ENCODE measurements at regions not wholly inside any gene's neighbourhood (a gene's known extent, or its start where the extent isn't known, plus 50 kb on each side); places are given as distances from the start of the nearest gene placed in this dataset.
"Not testable (repeated sequence)": the region's sequence is repeated elsewhere in the genome, so short reads cannot be mapped to it uniquely, and the experiment has no call there.

DNA sequence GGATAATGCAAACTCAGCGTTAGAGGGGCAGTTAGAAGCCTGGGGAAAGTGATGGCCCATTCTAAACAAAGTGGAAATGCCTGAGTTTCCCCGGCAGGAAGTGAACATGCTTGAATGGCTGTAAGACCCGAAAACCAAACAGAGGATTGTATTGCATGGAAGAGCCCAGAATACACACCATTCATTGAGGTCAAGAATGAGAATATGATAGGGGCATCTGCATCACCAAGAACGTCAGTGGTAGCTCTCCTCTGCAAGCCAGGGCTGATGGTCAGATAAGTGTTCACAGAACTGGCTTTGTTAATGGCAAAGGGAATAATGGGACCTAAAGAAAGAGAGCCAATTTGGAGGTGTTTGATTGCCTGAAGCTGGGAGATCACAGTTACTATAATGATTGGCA is 663.4 kb downstream of the KHDRBS2 start:
- Histone ChIP-seq H2BK12ac (ENCODE audit: low read length in 2 of 2) (no peak overlapping the region), H3K27ac (ENCODE audit: low read length, poor library complexity, severe bottlenecking) (no peak overlapping the region)

DNA sequence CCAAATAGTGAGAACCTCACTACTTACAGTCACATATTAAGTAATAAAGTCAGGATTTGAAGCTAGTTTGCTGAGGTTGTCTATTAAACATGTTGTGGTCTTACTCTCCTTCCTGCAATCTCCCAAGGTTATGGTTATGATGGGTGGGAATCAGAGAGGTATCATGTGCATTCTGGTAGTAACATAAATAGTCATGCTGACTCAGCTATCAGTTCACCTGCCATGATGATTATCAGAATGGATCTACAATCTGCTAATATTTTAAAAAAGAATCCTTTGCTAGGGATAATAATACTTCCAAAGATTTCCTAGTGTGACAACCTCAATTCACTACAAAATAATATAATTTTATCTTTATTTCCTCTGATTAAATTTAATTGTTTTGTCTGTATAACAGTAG is 671.9 kb downstream of the KHDRBS2 start:
- Histone ChIP-seq H2BK12ac (ENCODE audit: low read length in 2 of 2) (no peak overlapping the region), H3K14ac (ENCODE audit: low read length in 2 of 2) (no peak overlapping the region), H3K4me1 (ENCODE audit: control insufficient read depth, insufficient read depth, low read depth, low read length) (no peaks in the 10 kb centered on the region), H3K4me2 (ENCODE audit: low read length, poor library complexity, severe bottlenecking) (no peak overlapping the region), H3K18ac (ENCODE audit: low read depth in 1 of 2, low read length in 2 of 2) (no peak overlapping the region), H2AK5ac (ENCODE audit: low read length, severe bottlenecking) (no peak overlapping the region), H4K91ac (ENCODE audit: low read length) (no peak overlapping the region), H3K9ac (ENCODE audit: low read length) (no peak overlapping the region), H2BK120ac (ENCODE audit: low read depth, low read length) (no peak overlapping the region), H4K8ac (ENCODE audit: low read length) (no peak overlapping the region), H3K36me3 (ENCODE audit: control insufficient read depth in 1 of 2, insufficient read depth in 2 of 2, low read depth in 1 of 2, low read length in 2 of 2) (no peaks in the 10 kb centered on the region), H3K23ac (ENCODE audit: low read length in 2 of 2) (no peak overlapping the region), H3K79me1 (replicated peaks; ENCODE audit: low read length, poor library complexity, severe bottlenecking) (no peaks in the 10 kb centered on the region), H2BK5ac (ENCODE audit: low read depth, low read length, poor library complexity, severe bottlenecking) (no peak overlapping the region), H3K9me3 (ENCODE audit: control insufficient read depth, low read length) (peaks cover 6% of the 10 kb centered on the region), H3K4ac (ENCODE audit: low read depth in 1 of 2, low read length in 2 of 2) (no peak overlapping the region), H2AFZ (ENCODE audit: low read depth, low read length) (no peak overlapping the region), H3K27ac (ENCODE audit: low read length, poor library complexity, severe bottlenecking) (no peak overlapping the region), H3K4me3 (ENCODE audit: insufficient read depth in 1 of 2, low read depth in 1 of 2, low read length in 2 of 2) (no peak overlapping the region), H3K27me3 (ENCODE audit: control insufficient read depth in 1 of 2, insufficient read depth in 1 of 2, low read length in 2 of 2) (no peaks in the 10 kb centered on the region), H2BK15ac (ENCODE audit: low read depth, poor library complexity, severe bottlenecking) (no peak overlapping the region)
- no peak for DNase-seq

More for the DNA sequence above, 663.4 kb downstream of the KHDRBS2 start:
- no peak for DNase-seq
- no peak overlapping the region for H3K14ac ChIP-seq (ENCODE audit: low read length in 2 of 2)
- H3K4me2 ChIP-seq (ENCODE audit: low read length, poor library complexity, severe bottlenecking) = no peak overlapping the region
- no peaks in the 10 kb centered on the region for H3K79me1 ChIP-seq (replicated peaks; ENCODE audit: low read length, poor library complexity, severe bottlenecking)
- H3K27me3 ChIP-seq (ENCODE audit: control insufficient read depth in 1 of 2, insufficient read depth in 1 of 2, low read length in 2 of 2) = no peaks in the 10 kb centered on the region
- 73% methylated on average over 4 of the region's 4 CpGs for WGBS
- no peak overlapping the region for H3K18ac ChIP-seq (ENCODE audit: low read depth in 1 of 2, low read length in 2 of 2)
- H4K91ac ChIP-seq (ENCODE audit: low read length) = no peak overlapping the region
- H2BK120ac ChIP-seq (ENCODE audit: low read depth, low read length) = no peak overlapping the region
- H3K4me3 ChIP-seq (ENCODE audit: insufficient read depth in 1 of 2, low read depth in 1 of 2, low read length in 2 of 2) = no peak overlapping the region
- H3K23ac ChIP-seq (ENCODE audit: low read length in 2 of 2) = no peak overlapping the region
- H2AK5ac ChIP-seq (ENCODE audit: low read length, severe bottlenecking) = no peak overlapping the region
- peaks cover 5% of the 10 kb centered on the region for H3K9me3 ChIP-seq (ENCODE audit: control insufficient read depth, low read length)
- H3K36me3 ChIP-seq (ENCODE audit: control insufficient read depth in 1 of 2, insufficient read depth in 2 of 2, low read depth in 1 of 2, low read length in 2 of 2) = no peaks in the 10 kb centered on the region
- no peak overlapping the region for H3K4ac ChIP-seq (ENCODE audit: low read depth in 1 of 2, low read length in 2 of 2)
- H2BK5ac ChIP-seq (ENCODE audit: low read depth, low read length, poor library complexity, severe bottlenecking) = no peak overlapping the region
- no peak overlapping the region for H2AFZ ChIP-seq (ENCODE audit: low read depth, low read length)
- H4K8ac ChIP-seq (ENCODE audit: low read length) = no peak overlapping the region
- no peaks in the 10 kb centered on the region for H3K4me1 ChIP-seq (ENCODE audit: control insufficient read depth, insufficient read depth, low read depth, low read length)
- H2BK15ac ChIP-seq (ENCODE audit: low read depth, poor library complexity, severe bottlenecking) = no peak overlapping the region
- H3K9ac ChIP-seq (ENCODE audit: low read length) = no peak overlapping the region

DNA sequence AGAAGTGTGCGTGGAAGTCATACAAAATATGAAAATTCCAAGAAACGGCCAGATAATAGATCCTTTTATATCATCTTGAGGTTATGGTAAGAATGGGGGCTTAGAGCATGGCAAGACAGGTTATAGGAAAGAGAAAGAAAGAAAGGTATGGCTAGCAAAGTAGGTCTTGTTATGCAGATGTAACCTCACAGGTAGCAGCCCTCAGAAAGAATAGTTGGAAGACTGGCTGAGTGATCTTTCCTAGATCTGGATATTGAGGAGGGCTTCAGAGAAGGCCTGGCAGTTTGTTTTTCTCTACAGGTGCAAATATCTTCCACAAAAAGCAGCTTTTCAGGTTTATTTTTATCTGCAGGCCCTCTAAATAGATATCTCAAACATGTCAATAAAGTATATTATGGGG is 679.5 kb downstream of the KHDRBS2 start:
- Histone ChIP-seq H3K4ac (ENCODE audit: low read depth in 1 of 2, low read length in 2 of 2) (no peak overlapping the region), H3K4me1 (ENCODE audit: control insufficient read depth, insufficient read depth, low read depth, low read length) (no peaks in the 10 kb centered on the region), H4K91ac (ENCODE audit: low read length) (no peak overlapping the region), H3K9me3 (ENCODE audit: control insufficient read depth, low read length) (peaks cover 3% of the 10 kb centered on the region), H3K14ac (ENCODE audit: low read length in 2 of 2) (no peak overlapping the region), H3K27me3 (ENCODE audit: control insufficient read depth in 1 of 2, insufficient read depth in 1 of 2, low read length in 2 of 2) (no peaks in the 10 kb centered on the region), H3K4me3 (ENCODE audit: insufficient read depth in 1 of 2, low read depth in 1 of 2, low read length in 2 of 2) (no peak overlapping the region), H3K36me3 (ENCODE audit: control insufficient read depth in 1 of 2, insufficient read depth in 2 of 2, low read depth in 1 of 2, low read length in 2 of 2) (no peaks in the 10 kb centered on the region), H3K4me2 (ENCODE audit: low read length, poor library complexity, severe bottlenecking) (no peak overlapping the region), H2BK120ac (ENCODE audit: low read depth, low read length) (no peak overlapping the region), H2BK15ac (ENCODE audit: low read depth, poor library complexity, severe bottlenecking) (no peak overlapping the region), H2BK12ac (ENCODE audit: low read length in 2 of 2) (no peak overlapping the region), H2AFZ (ENCODE audit: low read depth, low read length) (no peak overlapping the region), H3K23ac (ENCODE audit: low read length in 2 of 2) (no peak overlapping the region), H3K9ac (ENCODE audit: low read length) (no peak overlapping the region), H4K8ac (ENCODE audit: low read length) (no peak overlapping the region), H3K27ac (ENCODE audit: low read length, poor library complexity, severe bottlenecking) (no peak overlapping the region), H2BK5ac (ENCODE audit: low read depth, low read length, poor library complexity, severe bottlenecking) (no peak overlapping the region), H3K79me1 (replicated peaks; ENCODE audit: low read length, poor library complexity, severe bottlenecking) (no peaks in the 10 kb centered on the region), H3K18ac (ENCODE audit: low read depth in 1 of 2, low read length in 2 of 2) (no peak overlapping the region), H2AK5ac (ENCODE audit: low read length, severe bottlenecking) (no peak overlapping the region)
- WGBS = 68% methylated on average over 2 of the region's 2 CpGs
- DNase-seq = no peak

DNA sequence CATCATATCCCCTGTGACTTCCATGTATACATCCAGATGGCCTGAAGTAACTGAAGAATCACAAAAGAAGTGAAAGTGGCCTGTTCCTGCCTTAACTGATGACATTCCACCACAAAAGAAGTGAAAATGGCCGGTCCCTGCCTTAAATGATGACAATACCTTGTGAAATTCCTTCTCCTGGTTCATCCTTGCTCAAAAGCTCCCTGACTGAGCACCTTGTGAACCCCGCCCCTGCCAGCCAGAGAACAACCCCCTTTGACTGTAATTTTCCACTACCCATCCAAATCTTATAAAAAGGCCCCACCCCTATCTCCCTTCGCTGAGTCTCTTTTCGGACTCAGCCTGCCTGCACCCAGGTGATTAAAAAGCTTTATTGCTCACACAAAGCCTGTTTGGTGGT is 680.2 kb downstream of the KHDRBS2 start:
- H2BK12ac ChIP-seq (ENCODE audit: low read length in 2 of 2); DNase-seq; H3K36me3 ChIP-seq (ENCODE audit: control insufficient read depth in 1 of 2, insufficient read depth in 2 of 2, low read depth in 1 of 2, low read length in 2 of 2); H3K23ac ChIP-seq (ENCODE audit: low read length in 2 of 2); H3K9ac ChIP-seq (ENCODE audit: low read length); H2AK5ac ChIP-seq (ENCODE audit: low read length, severe bottlenecking); H2BK15ac ChIP-seq (ENCODE audit: low read depth, poor library complexity, severe bottlenecking); H2AFZ ChIP-seq (ENCODE audit: low read depth, low read length); H3K4me3 ChIP-seq (ENCODE audit: insufficient read depth in 1 of 2, low read depth in 1 of 2, low read length in 2 of 2); H2BK120ac ChIP-seq (ENCODE audit: low read depth, low read length); H4K91ac ChIP-seq (ENCODE audit: low read length); H3K27me3 ChIP-seq (ENCODE audit: control insufficient read depth in 1 of 2, insufficient read depth in 1 of 2, low read length in 2 of 2); H3K9me3 ChIP-seq (ENCODE audit: control insufficient read depth, low read length); H2BK5ac ChIP-seq (ENCODE audit: low read depth, low read length, poor library complexity, severe bottlenecking); H3K18ac ChIP-seq (ENCODE audit: low read depth in 1 of 2, low read length in 2 of 2); H3K79me1 ChIP-seq (replicated peaks; ENCODE audit: low read length, poor library complexity, severe bottlenecking); H3K4me2 ChIP-seq (ENCODE audit: low read length, poor library complexity, severe bottlenecking); H4K8ac ChIP-seq (ENCODE audit: low read length); H3K14ac ChIP-seq (ENCODE audit: low read length in 2 of 2); H3K4ac ChIP-seq (ENCODE audit: low read depth in 1 of 2, low read length in 2 of 2); H3K27ac ChIP-seq (ENCODE audit: low read length, poor library complexity, severe bottlenecking); H3K4me1 ChIP-seq (ENCODE audit: control insufficient read depth, insufficient read depth, low read depth, low read length): not testable (repeated sequence)
- WGBS = 63% methylated on average over 4 of the region's 4 CpGs
